C4-2B (cell line): ENCODE measurements at regions not wholly inside any gene's neighbourhood (a gene's known extent, or its start where the extent isn't known, plus 50 kb on each side); places are given as distances from the start of the nearest gene placed in this dataset.

Experiments used
- H3K27ac ChIP-seq: fragments of 450-650 bp; 2 replicates; pipeline ENCODE4 v1.5.1; 2017
- CTCF ChIP-seq: fragments of 450-650 bp; conservative IDR thresholded peaks from 2 replicates; pipeline ENCODE4 v1.5.1; 2017; ENCODE audit warnings: mild to moderate bottlenecking
- ZFX ChIP-seq: fragments of 450-650 bp; IDR thresholded peaks from 2 replicates; pipeline ENCODE4 v1.6.1; 2017

- H3K27ac ChIP-seq, result no peak overlapping the region
- no peak for TF ChIP-seq CTCF
- no peak for TF ChIP-seq ZFX
Measured at GRCh38 chr5:161096581-161096980, 244.6 kb upstream of the ATP10B start.

- TF ChIP-seq CTCF, result no peak
- no peak for TF ChIP-seq ZFX
- H3K27ac ChIP-seq, result no peak overlapping the region
Measured at GRCh38 chr5:161095953-161096352, 243.9 kb upstream of the ATP10B start.

GRCh38 chr5:161094411-161094810 lies 242.4 kb upstream of the ATP10B start:
- no peak overlapping the region for H3K27ac ChIP-seq
- TF ChIP-seq ZFX, result no peak
- no peak for TF ChIP-seq CTCF

GRCh38 chr5:161093100-161093499 lies 241.1 kb upstream of the ATP10B start:
- no peak overlapping the region for H3K27ac ChIP-seq
- TF ChIP-seq ZFX (no peak), CTCF (no peak)

- TF ChIP-seq ZFX, result no peak
- no peak for TF ChIP-seq CTCF
- no peak overlapping the region for H3K27ac ChIP-seq
Measured at GRCh38 chr5:161089569-161089968, 237.6 kb upstream of the ATP10B start.

- TF ChIP-seq ZFX, result no peak
- no peak for TF ChIP-seq CTCF
- H3K27ac ChIP-seq, result no peak overlapping the region
Measured at GRCh38 chr5:161086461-161086860, 234.4 kb upstream of the ATP10B start.

GRCh38 chr5:161085056-161085455 lies 233.0 kb upstream of the ATP10B start:
- TF ChIP-seq ZFX, result no peak
- TF ChIP-seq CTCF, result no peak
- H3K27ac ChIP-seq, result no peak overlapping the region
